LNCaP clone FGC (cell line): ENCODE measurements at regions not wholly inside any gene's neighbourhood (a gene's known extent, or its start where the extent isn't known, plus 50 kb on each side); places are given as distances from the start of the nearest gene placed in this dataset.

Source experiments
- DNase-seq: peaks from one replicate; pipeline ENCODE4 v3.0.0-alpha.2; 2011; ENCODE audit warnings: low read depth
- H3K4me3 ChIP-seq: 2 replicates; pipeline ENCODE4 v1.5.1; 2011; ENCODE audit warnings: mild to moderate bottlenecking, low read depth, low read length, control low read depth
- CTCF ChIP-seq: IDR thresholded peaks from 2 replicates; pipeline ENCODE4 v1.5.1; 2012; ENCODE audit warnings: mild to moderate bottlenecking; ENCODE audit not compliant: control insufficient read depth, insufficient read depth; ENCODE audit errors: extremely low read depth

DNA sequence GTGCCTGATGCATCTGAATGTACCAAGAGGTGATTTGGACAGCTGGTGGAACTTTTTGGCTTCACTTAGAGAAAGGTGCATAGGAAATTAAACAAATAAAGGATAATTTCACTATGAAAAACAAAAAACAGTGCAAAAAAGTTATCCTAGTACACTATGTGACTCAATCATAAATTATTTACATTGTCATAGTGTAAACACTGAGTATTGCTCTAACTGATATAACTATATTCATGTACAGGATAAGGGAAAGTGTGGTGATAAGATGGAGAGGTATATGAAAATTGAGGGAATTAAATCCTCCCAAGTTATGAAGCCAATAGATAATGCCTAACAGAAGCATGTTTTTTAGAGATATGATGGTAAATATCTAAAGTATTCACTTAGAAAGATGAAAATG is 50.2 kb upstream of the CPNE4 start:
- TF ChIP-seq CTCF, result no peak
- no peak for DNase-seq
- H3K4me3 ChIP-seq, result no peak overlapping the region

- no peak for TF ChIP-seq CTCF
- no peak for DNase-seq
- H3K4me3 ChIP-seq, result no peak overlapping the region
Measured at GRCh38 chr3:132087356-132087755, 52.5 kb upstream of the CPNE4 start.

DNA sequence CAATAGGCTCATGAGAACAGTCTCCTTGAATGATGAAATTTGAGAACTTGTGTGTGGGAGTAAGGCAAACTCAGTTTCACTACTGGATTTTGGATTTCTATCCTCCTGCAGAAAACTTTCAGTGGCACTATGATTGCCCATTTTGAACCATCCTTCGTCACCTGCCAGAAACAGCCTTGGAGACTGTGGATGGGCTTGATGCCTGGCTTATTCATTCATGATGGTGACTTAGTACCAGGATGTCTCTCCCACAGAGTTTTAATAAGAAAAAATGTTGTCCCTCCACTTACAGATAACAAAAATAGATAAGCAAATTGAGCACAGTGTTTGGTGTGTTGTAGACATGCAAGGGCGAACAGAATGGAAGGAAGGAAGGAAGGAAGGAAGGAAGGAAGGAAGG is 53.5 kb upstream of the CPNE4 start:
- no peak for DNase-seq
- H3K4me3 ChIP-seq, result no peak overlapping the region
- no peak for TF ChIP-seq CTCF

DNA sequence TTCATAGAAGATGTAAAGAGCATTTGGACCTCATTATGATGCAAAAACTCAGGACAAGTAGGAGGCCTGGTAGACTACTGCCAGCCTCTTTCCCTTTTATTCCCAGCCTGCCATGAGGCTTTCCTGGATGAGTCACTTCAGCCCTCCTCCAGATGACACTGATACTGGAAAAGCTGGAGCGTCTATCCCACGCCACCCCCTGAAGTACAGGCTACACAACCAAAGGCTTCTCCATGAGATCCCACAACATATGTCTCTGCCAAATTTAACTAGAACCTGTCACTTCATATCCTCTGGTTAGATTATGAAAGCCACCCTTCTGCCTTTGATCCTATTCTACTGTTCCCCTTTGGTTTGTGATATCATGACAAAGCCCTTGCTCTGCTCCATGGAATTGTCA is 56.1 kb upstream of the CPNE4 start:
- DNase-seq, result no peak
- TF ChIP-seq CTCF, result no peak
- H3K4me3 ChIP-seq, result no peak overlapping the region

DNA sequence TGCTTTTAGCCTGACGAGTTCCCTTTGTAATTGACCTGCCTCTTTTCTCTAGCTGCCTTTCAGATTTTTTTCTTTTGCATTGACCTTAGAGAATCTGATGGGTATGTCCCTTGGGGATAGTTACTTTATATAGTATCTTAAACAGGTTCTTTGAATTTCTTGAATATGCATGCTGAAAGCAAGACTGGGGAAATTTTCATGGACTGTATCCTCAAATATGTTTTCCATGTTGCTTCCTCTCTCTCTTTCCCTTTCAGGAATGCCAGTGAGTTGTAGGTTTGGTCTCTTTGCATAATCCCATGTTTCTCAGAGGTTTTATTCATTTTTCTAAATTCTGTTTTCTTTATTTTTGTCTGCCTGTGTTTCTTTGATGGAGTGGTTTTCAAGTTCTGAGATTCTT is 81.8 kb upstream of the CPNE4 start:
- no peak overlapping the region for H3K4me3 ChIP-seq
- no peak for DNase-seq
- TF ChIP-seq CTCF, result no peak

DNA sequence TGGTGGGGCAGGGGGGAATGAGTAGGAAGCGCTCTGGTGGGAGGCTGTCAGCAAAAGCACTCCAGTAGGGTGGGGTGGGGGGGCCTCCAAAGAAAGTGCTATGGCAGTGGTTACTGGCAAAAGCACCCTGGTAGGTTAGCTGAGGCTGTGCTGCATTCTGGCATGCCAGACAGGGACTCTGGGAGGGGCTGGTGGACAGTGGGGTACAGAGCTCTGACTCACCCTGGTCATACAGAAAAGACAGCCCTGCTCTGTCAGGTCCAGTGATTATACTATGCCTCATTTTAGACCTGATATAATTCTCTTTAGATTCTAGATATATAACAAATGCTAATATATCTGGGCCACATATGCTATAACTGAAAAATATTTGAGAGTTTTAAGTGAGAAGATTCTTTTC is 82.8 kb upstream of the CPNE4 start:
- no peak for DNase-seq
- H3K4me3 ChIP-seq, result no peak overlapping the region
- TF ChIP-seq CTCF, result no peak

GRCh38 chr3:132119531-132119930 is 84.7 kb upstream of the CPNE4 start:
- DNase-seq, result no peak
- no peak overlapping the region for H3K4me3 ChIP-seq
- no peak for TF ChIP-seq CTCF
